ENCODE measurements at regions not wholly inside any gene's neighbourhood (a gene's known extent, or its start where the extent isn't known, plus 50 kb on each side); places are given as distances from the start of the nearest gene placed in this dataset.

DNA sequence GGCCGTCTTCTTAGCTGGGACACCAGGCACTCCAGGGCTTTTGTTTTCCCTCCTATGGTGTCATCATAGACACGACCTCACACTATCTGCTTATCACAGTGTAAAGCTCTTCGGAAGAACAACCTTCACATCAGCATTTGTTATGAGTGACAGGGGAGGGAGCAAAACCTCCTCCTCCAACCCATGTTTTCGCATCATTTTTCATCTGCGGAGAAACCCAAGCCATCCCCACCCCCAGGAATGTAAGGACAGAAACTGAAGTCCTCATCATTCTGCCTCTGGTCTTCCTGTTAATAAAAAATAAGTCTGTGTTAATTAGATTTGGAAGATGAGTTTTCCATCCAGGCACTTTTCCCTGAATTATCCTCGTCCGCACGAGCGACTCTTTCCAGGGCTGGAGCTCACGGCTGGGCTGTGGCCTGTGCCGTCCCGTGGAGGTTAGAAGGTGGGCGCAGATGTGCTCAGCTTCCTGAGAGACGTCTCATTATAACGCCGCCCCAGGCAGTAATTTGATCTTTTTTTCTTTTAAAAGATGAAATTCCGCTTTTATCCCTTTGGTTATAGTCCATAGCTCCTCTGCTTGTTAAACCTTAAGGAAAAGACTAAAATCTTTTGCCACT, 101.6 kb upstream of the TMEM18 start:
- DNase-seq, result no peak

DNA sequence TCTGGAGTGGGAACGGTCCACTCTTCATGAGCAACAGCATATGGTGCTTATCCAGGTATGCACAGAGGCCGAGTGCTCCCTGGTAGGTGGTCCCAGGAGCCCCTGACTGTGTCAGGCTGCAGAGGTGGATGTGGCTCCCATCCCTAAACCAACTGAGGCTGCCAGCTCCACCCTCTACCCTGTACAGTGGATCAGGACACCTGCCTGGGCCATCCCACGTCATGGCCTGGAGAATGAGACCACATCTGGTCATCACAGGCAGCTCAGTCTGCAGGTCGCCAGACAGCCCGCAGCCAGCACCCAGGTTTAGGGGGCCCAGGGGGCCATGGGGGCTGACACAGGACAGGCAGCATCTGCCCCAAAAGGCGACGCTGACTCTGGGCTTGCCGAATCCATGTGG, 100.3 kb upstream of the TMEM18 start:
- DNase-seq, result no peak

DNA sequence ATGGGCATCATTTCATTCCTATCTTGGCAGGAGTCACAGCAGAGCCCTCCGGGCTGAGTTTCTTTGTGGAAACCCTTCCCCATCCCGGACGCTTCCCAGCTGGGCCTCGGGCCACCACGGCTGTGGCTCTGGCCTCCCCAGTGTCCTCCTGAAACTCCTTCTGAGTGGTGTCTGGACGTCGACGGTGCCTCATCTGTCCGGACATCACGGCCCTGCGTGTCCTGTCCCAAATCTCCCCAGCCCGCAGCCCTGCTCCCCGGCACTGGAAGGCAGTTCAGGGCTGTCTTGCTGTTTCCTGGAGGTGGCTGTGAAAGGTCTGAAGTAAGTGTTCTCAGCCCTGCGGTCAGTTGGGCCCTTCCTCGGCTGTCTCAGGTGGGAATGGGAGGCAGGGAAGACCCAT, 99.8 kb upstream of the TMEM18 start:
- no peak for DNase-seq

DNA sequence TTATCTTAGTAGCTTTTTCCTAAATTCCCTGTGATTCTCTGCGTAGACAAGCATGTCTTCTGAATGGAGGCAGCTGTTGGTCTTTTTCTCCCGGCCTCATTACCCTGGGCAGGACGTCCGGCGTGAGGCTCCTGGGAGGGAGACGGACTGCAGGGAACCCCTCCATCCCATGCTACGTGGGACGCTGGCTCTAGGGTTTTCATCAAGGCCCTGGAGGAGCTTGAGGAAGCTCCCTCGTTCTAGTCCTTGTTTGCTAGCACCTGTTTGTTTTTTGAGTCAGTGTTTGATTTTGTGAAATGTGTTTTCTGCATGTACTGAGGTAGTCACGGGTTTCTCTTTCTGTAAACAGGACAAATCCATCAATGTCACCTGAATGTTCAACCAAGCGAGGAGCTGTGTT, 99.3 kb upstream of the TMEM18 start:
- DNase-seq, result no peak

DNA sequence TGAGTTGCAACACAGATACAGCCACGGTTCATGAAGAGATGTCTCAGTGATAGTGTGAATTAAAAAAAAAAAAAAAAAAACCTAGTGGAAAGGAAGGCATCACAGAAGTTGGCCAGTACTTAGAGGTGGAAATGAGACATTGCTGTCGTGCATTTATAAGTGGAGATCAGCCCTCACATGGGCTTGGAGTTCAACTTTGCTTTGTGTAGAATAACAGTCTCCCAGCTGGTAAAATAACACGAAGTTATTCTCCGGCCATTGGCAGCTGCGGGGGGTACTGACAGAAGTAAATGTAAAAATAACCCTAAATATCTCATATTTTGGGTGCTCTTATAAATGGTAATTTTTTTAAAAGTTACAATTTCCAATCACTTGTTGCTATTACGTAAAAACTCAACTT, 98.8 kb upstream of the TMEM18 start:
- no peak for DNase-seq

DNA sequence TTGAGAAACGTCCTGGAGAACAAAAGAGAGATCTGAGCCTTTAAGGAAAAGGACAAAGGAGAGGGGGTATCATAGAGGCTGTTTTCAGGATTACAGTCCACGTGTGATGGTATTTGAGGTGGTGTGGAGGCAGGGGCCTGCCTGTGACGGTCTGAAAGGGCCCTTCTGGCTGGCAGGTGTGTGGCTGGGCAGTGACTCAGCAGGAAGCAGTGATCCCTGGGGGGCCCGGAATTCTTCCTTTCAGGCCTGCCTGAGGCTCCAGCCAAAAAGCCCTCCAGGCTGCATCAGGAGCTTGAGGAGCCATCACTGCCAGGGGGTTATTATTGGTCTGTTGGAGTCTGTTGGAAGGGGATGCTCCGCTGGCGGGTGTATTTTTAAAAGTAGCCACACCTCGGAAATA, 97.2 kb upstream of the TMEM18 start:
- DNase-seq, result no peak

DNA sequence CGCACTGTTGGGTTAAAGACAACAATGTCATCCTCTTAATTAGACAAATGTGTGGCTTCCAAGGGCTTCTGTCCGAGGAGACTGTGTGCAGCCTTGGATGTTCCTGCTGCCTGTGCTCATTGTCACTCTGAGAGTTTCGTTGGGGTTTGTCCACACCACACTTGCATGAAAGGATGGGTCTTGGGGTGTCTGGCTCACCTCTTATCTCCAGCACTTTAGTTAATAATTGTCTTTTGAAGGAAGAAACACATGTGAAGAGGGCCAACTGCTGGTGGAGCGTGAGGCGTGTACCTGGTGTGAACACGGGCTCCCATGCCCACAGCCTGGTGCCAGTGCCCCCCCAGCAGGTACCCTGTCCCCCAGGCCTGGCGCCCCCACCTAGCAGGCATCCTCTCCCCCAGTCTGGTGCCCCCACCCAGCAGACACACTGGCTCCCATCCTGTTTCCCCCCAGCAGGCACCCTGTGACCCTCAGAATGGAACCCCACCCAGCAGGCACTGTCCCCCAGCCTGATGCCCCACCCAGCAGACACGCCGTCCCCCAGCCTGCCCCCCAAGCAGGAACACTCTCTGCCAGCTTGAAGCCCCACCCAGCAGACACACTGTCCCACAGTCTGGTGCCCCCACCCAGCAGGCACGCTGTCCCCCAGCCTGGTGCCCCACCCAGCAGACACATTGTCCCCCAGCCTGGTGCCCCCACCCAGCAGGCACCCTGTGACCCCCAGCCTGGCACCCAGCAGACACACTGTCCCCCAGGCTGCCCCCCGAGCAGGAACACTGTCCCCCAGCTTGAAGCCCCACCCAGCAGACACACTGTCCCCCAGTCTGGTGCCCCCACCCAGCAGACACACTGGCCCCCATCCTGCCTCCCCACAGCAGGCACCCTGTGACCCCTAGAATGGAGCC, 96.3 kb upstream of the TMEM18 start:
- DNase-seq, result no peak

DNA sequence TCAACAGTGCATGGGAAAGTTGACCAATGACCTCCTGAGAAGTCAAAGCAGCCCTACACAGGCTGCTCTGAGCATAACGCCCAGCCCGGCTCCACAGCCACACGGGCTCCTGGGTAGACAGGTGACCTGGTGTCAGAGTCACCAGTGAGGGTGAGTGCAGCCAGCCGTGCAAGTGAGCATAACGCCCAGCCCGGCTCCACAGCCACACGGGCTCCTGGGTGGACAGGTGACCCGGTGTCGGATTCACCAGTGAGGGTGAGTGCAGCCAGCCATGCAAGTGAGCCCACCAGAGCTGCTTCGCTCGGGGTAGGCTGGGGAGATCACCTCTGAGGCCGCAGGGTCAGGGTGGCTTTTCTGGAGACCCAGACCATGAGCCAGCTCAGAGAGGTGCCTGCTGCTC, 94.3 kb upstream of the TMEM18 start:
- DNase-seq, result no peak

DNA sequence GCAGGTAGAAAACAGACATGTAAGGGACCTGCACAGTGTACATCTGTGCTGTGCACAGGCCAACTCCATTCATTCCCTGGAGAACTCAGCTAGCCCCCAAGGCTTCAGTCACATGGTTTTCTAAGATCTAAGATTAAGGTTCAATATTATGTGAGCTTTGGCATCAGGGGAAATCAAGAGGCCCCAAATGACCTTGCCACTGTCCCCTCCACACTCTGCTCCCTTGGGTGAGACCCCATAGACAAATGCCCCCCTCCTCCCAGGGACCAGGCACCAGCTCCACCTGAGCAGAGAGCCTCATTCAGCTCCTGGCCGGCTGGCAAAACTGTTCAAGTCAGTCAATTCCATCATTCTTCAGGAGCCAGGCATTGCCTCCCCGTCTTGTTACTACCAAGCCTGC, 93.6 kb upstream of the TMEM18 start:
- no peak for DNase-seq

DNA sequence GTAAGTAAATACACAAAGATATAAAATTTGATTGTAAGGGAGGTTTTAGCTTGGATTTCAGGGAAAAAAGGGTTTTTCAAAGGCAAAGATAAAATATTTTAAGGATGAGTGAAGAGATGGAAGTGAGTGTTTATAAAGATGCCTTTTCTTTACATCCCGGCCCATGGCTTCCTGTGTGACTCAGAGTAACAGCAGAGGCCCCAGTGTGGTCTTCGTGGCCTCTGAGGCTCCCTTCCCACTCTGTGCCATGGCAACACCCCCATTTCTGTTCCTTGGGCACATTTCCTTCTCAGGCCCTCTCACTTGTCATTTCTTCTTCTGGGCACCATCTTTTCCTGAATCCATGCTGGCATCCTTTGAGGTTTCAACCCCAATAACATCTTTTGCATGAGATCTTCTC, 92.6 kb upstream of the TMEM18 start:
- DNase-seq, result no peak

DNA sequence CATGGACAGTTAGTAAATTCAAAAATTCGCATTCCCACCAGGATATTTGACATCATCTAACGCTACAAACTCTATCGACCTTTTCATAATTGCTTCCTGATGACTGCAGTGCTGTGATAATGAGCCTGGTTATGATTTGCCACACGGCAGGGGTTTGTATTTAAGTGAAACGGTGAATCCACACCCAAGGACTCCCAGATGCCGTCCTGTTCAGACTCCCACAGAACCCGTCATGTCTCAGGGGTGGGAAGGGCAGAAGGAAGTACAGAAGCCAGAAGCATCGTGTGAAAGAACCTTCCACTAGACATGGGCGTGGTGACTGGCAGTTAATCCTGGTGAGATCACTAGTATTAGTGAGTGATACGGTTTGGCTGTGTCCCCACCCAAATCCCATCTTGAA, 91.2 kb upstream of the TMEM18 start:
- DNase-seq, result no peak

DNA sequence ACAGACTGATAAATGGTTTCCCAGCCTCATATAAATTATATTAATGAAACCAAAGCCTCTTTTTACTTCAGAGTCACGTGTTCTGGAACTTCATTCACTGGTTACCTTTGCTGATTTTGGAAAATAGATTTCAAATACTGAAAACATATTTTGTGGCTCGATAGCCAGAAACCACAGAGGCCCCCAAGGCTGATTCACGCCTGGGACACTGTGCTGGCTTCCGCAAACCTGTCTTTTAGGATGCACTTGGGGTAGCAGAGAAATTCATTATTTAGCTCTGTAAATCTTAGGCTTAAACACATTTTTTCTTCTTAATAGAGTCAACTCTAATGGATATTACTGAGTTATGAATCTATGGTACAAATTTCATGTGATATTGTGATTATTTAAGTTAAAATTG, 90.7 kb upstream of the TMEM18 start:
- no peak for DNase-seq

DNA sequence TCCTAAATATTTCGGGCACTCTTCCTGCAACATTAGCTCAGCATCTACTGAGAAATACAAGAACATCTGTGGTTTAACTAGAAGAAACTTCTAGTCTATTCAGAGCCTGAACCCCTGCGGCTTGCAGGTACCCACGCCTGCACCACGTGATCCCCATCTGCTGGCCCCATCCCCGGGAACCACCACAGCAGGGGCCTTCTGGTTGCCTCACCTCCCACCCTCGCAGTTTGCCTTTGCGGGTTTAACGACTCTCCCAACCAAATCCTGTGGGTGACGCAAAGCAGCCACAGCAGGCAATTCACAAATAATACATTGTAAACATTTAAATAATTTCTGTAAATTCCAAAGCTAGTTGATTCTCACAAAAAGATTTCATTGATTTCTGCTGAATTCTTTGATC, 90.2 kb upstream of the TMEM18 start:
- no peak for DNase-seq

DNA sequence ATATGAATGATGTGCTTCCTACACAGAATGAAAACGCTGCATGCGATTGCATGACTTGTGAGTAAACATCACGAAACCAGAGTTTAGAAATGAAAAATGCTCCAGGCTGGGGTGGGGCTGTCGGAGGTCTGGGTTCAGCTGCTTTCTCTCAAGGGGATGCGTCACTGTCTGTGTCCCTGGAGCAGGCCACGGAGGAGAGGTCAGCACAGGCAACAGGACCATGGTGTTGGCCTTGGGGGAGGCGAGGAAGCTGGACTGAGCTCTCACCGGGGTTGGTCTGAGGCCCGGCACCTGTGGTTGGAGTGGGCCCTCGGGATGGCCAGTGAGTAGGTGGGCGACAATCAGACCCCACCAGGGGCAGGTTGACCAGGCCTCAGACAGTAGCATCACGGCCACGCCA, 89.0 kb upstream of the TMEM18 start:
- no peak for DNase-seq

DNA sequence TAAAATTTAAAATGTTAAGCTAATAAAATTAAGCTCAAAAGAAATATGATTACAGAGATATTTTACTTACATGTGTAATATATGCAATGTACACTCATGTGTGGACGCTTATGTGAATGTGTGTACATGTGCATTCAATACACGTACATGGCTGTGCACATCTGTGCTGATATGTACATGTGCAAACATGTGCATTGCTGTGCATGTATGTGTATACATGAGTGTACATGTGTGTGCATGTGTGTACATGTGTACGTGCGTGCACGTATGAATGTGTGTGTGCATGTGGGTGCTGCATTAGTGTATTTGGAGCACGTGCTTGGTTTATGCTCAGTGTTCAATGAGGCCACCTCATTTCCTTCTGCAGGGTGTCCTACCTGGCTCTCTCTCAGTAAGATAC, 88.2 kb upstream of the TMEM18 start:
- no peak for DNase-seq

DNA sequence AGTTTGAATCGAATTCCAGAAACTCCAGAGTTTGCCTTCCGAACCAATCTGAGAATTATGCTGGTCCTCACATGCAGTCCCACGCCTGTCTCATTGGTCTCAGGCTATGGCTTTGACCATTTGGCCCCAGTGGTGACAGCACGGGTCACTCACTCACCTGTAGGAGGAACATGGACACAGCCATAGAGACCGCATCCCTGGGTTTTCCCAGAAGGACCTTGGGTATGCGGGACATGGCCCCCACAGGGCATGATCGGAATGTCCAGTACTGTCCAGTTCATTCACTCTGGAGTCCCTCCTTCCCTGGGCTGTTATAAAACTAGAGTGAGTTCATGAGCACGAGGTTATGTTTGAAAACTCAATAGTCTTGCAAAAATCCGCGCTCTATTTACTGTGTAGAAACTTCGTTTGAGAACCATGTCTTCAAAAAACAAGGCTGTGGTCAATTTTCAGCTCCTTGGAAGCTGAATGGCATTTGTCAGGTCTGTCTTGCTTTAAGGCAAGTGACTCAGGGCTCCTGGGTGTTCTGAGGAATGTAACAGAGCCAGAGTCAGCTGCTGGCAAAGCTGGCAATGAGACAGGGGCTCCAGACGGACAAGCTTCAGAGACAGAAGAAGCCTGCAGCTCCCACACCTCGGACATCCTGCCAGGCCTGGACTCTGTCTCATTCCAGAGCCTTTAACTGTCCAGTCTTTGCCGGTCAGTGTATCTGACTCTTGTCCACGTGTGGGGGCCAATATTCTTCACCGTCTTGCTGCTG, 86.7 kb upstream of the TMEM18 start:
- no peak for DNase-seq

DNA sequence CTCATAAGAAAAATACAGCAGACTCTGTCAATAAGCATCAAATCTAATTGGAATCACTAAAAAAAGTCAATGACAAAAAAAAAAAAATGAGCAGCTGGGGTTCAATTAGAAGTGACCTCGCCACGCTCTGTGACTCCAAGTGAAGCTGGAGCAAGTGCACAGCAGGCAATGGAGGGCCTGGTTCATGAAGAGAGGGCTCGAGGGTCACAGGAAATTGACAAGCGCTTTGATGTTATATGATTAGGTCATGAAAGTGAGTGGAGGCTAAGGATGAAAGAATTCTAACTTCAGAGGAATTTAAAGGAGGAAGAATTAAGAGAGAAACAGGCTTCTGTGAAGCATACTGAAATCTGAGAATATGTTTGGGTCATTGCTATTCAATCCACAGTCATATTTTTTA, 85.4 kb upstream of the TMEM18 start:
- no peak for DNase-seq

DNA sequence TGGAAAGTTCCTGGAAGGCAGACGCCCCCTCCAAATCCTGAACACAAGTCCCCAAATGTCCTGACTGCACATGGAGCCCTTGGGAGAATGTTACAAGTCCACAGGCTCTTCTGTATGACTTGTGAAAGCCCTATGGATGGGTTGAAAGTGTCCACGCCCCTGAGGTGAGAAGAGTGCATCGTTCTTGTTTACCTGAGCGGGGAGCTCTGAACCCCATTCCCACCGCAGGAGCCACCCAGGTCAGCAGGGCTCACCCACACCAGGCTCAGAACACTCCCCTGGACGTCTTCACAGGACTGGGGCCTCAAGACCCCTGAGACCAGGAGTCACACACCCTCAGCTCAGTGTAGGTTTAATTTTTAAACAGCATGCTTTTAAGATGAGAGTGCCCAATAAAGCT, 84.2 kb upstream of the TMEM18 start:
- no peak for DNase-seq

DNA sequence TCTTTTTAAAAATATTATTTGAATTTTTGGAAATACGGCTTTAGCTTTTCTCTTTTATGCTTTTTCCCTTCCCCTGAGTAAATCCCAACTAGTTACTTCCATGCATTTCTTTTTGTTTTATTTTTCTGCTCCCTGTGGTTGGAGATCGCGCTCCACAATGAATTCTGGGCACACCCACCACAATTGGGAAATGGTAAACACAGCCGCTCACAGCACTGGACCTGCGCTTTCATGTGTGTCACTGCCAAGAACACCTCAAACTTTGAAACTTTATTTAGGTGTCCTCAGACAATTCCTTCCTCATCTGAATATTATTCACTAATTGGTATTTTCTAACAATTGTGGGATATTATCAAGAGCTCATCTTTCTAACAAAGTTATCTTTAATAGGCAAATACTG, 82.8 kb upstream of the TMEM18 start:
- no peak for DNase-seq

DNA sequence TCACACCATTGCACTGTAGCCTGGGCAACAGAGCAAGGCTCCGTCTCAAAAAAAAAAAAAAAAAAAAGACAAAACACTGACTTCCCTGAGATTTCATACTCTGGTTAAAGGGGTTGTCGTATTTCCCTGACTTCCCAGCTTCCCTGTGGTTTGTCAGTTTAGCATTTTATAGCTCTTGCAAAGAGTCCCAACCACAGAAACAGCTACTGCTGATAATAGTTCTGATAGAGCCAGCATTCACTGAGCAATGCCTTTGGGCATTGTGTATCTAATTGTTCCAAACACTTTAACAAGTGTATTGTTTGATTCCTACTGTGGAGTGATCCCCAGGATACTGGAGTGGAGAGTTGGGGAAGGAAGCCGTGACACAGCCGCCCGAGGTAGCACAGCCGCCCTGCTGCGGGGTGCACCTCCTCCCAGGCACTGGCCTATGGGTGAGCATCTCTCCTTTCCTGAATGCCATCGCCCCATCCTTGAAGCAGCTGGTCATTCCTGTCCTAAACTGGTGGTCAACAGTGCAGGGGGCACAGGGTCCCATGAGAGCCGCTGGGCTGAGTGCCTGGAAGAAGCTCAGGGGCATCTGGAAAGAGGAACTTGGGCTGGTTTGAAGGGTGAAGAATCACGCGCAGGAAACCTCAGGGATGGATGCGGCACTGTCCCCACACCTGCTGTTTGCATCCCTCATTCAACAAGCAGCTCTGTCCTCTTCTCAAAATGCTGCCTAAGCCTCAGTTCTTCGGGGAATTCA, 81.0 kb upstream of the TMEM18 start:
- DNase-seq, result no peak

DNA sequence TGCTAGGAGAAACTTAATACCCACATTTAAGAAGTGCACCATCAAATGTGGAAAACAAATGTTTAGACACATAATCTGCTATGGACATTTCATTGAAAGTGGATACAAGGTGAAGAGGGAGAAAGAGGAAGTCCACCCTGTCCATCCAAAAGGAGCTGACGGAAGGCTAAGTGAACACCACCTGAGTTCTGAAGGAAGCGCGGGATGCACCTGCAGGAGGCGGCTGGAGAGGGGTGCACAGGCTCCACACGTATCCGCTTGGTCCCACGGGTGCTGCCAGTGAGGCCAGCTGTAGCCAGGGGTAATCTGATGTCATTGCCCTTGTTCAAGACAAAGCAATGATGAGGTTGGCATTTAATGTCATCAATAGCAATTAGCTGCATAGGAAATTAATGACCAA, 75.9 kb upstream of the TMEM18 start:
- DNase-seq, result no peak

DNA sequence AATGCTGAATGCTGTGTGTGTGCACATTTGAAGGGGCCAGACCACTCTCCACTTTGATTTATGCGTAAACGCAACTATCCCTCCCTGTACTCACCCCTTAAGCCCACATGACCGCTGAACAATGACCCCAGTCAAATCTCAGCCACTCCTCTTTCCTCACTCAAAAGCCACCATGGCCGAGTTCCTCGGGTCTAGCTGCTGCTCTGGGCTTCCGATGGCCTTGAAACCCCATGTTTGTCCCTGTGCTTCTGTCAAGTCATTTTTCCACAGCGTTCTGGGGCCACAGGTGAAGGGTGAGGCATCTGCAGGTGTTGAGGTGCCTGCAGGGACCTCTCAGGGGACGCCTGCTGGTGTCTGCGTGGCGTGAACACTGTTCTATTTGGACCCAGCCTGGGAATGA, 74.3 kb upstream of the TMEM18 start:
- no peak for DNase-seq

DNA sequence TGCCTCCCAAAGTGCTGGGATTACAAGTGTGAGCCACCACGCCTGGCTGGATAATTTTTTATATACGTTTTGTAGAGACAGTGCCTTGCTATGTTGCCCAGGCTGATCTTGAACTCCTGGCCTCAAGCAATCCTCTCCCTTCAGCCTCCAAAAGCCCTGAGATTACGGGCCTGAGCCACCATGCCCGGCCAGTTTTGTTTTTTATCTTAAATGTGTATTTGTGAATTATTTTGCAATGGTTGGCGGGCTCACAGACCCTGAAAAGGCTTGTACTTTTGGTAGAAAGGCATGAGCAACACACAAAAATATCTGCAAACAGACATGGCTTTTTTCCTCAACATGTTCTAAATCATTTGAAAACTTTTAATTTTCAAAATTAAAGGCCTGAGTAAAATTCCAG, 73.4 kb upstream of the TMEM18 start:
- DNase-seq, result no peak
